H1 (cell line): ENCODE measurements at regions not wholly inside any gene's neighbourhood (a gene's known extent, or its start where the extent isn't known, plus 50 kb on each side); places are given as distances from the start of the nearest gene placed in this dataset.

ENCODE experiments used
- CTCF ChIP-seq, 3 experiments: IDR thresholded peaks; 1 replicate in 2 of 3; 2 replicates in 1 of 3; pipeline versions ENCODE4 v1.5.1 to v1.6.1; 2011; ENCODE audit warnings: low read length in 3 of 3, mild to moderate bottlenecking in 3 of 3, inconsistent platforms in 2 of 3, low read depth in 1 of 3, moderate library complexity in 1 of 3; ENCODE audit not compliant: insufficient read depth in 1 of 3; ENCODE audit errors: control extremely low read depth in 1 of 3
- RBBP5 ChIP-seq: IDR thresholded peaks from 2 replicates; pipeline ENCODE4 v1.7.1; 2012; ENCODE audit warnings: low read depth, mild to moderate bottlenecking, inconsistent platforms, low read length, moderate library complexity, borderline replicate concordance
- USF2 ChIP-seq: IDR thresholded peaks from 2 replicates; pipeline ENCODE4 v1.6.1; 2011; ENCODE audit warnings: low read length, improper control_type of control experiment
- YY1 ChIP-seq: IDR thresholded peaks from 2 replicates; pipeline ENCODE4 v1.6.1; 2011; ENCODE audit warnings: low read depth, mild to moderate bottlenecking, low read length

GRCh38 chr17:17420561-17421269 is 56.1 kb upstream of the MED9 start:
- TF ChIP-seq USF2 (no peak), RBBP5 (no peak), CTCF (IDR thresholded peaks at IDR 0.05; ENCODE audit: control extremely low read depth in 1 of 3, insufficient read depth in 1 of 3, low read depth in 1 of 3, low read length in 3 of 3) (no peak), YY1 (no peak)
